ENCODE measurements at regions not wholly inside any gene's neighbourhood (a gene's known extent, or its start where the extent isn't known, plus 50 kb on each side); places are given as distances from the start of the nearest gene placed in this dataset.

DNA sequence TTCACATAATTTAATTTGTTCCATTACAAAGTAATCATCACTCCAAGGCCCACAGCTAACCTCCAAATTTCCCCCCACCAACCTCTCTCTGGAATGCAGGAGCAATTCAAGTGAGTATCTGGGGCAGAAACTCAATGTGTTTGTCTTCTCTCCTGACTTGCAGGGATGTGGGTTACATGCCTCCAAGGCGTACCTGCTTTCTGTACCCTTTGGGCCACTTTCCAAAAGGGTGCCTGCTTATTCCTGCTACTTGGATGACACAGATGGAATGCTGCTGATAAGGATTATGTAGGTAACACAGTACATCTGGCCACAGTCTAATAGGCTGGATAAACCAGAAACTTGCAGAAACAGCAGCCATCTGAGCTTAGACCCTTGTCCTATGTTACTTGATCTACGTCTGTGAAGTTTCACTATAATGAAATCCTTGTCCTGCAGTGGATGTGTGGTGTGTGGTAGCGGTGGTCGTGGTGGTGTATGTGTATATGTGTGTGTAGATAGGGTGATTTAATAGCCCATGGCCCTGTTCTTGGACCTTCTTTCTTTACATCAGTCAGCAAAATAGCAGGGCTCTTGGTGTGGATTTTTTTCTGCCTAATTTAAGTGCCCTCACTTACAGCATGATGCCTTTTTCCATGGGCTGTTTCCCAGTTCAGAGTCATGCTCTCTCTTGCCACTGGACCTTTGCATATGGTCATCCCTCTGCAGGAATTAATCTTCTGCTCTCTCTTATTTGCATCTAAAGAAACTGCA, 175.9 kb downstream of the ZDHHC21 start:
- no peak for DNase-seq

DNA sequence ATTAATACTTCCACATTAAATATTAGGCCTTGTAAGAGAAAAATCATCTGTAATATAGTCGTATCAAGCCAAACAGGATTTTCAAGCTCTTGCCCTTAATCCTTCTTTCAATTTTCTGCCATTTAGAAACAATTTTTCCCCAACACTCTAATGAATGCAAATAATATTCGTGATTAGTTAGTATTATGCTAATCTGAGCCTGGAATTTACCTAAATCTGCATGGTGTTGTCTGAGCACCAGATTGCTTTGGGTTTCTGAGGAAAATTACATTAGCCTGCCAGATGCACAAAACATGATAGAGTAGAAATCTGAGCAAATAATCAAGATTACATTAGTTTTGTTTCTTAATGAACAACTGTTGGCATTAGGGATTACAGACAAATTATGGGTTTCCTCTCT, 176.6 kb downstream of the ZDHHC21 start:
- no peak for DNase-seq

DNA sequence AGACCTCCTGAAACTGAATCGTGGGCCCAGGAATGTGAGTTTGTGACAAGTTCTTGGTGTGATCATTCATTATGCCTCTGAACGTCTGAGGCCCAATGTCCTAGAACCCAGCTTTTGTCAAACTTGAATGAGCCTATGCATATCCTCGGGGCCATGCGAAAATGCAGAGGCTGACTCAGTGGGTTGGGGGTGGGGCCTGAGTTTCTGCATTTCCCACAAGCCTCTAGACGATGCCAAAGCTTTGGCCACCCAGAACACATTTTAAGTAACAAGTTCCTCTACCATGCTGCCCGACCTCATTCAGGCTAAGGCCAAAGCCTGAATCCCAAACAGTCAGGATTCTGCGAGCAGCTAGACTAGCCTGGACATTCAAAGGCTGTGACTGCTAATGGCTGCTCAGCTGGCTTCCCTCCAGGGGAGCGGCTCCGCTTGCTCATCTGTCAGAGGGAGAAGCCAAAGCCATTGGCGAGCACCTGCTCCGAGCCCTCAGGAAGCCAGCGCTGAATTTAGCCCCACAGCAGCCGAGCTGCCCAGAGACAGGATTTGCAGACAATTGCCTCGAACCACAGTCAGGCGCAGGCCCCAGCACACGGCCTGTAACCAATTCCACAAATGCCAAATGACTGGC, 177.5 kb downstream of the ZDHHC21 start:
- DNase-seq: no peak

DNA sequence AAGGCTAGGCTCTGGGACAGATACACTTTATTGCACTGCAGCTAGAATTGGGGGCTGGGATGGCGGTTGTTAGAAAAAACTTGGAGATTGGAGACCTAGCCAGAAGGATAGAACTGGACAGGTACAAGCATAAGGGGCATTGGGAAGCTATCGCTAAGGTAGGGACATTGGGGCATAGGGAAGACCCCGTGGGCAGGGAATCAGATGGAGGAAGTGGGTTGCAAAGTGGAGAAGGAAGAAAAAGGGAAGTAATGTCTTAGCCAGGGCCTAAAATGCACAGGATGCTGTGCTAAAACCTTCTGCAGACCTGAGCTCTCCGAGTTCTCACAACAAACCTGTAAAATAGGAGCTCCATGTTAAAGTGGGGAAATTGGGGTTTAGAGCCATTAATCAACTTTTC, 178.2 kb downstream of the ZDHHC21 start:
- no peak for DNase-seq

DNA sequence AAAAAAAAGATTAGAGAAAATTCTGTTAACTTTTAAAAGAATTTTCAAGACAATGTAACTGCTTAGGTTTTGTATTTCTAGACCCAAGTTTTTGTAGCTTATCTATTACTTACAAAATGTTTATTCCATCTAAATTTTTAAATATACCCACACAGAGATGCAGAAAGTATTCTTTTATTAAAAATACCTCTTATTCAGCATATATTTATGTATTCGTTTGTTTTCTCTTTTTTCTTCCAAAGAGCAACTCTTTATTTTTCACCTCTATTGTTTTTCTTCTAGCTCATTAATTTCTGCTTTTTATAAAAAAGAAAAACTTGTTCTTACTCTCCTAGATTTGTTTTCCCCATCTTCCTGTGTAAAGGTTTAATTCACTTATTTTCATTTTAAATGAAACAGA, 180.3 kb downstream of the ZDHHC21 start:
- no peak for DNase-seq

DNA sequence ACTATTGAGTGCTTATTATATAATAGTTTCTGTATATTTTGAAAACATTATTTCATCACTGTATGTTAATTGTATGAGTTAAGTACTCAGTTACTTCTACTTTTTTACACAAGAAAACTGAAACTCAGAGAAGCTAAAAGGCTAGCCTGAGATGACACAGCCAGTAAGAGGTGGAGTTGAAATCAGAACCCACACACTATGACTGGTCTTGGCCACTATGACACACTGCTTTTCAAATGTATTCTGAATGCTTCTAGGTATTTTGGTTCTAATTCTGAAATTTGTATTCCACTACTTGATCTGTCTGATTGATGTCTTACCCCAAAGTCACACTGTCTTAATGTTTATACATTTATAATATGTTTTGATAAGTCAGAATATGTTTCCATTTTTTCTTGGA, 181.8 kb downstream of the ZDHHC21 start:
- no peak for DNase-seq

DNA sequence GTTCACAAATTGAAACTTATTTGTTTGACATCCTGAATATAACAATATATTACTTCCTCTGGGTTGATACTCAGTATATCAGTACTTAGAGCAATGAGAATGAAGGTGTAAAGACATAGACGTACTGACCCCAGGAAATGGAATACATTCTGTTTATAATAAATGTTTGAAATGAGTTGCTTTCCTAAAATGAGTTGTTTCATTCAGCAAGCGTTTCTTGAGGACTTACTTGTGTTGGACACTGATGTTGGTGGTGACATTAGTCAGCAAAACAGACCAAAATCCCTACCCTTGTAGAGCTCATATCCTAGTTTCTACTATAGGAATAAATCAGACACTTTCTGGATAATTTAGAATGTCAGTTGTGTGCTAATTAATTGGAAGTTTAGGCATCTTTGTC, 184.3 kb downstream of the ZDHHC21 start:
- DNase-seq: no peak

DNA sequence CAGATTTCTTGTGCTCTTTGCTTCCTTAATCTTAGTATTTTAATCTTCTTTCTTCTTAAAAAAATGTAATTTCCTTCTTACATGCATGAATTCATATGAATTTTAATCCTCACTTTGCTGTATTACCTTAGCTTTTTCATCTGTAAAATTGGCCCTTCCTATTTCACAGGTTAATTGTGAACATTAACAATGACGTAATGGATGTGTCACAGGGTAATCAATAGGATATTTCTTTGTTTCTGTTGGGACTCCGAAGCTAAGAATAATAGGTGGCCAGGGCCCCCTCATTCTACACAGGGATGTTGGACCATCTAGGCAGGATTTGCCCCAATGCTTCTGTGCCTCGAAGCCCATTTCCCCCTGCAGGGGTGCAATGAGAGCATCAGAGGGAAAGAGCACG, 187.4 kb upstream of the NFIB start:
- DNase-seq: no peak

DNA sequence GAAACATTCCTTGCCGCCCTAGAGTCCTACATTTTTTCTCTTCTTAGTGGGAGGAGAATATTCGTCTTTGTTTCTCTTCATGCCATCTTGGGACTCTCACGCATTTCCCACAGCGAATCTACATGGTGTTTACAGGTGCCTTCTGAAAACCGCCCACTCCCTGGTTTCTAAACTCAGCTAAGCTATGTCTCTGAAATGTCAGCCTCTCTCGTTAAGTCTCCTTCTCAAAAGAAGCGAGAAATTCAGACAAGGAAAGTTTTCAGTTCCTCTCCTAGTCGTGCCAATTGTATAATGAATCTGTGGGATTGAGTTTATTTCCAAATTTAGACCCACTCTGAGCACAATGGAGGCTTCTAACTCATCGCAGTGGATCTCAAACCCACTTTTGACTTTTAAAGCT, 186.8 kb upstream of the NFIB start:
- DNase-seq: no peak

DNA sequence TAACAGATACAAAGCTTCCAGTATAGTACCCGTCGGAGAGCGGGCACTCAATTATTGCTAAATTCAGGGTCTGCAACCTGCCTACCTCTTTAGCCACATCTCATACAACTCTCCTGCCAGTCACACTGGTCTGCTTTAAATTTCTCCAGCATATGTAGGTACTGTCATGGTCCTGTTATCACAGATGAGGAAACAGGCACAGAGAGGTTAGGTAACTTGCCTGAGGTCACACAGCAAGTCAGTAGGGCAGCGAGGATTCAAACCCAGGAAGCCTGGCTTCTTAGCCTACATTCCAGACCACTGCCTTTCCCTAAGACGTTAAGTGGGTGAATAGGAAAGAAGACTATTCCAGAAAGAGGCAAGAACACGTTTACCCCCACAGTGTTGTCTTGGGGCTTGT, 186.0 kb upstream of the NFIB start:
- no peak for DNase-seq

DNA sequence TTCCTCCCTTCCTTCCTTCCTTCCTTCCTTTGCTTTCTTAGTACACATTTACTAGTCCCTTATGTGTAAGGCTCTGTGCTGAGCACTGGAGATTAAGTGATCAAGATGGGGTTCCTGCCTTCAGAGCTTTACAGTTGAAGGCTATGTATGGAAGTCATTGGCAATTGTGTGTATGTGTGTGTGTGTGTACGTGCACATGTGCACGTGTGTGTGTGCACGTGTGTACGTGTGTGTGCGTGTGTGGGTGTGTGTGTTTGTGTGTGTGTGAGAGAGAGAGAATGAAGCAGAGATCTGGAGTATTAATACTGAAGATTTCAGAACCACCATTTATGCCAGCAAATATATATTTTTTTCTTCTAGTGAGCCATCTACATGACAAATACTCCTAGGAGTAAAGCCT, 184.9 kb upstream of the NFIB start:
- no peak for DNase-seq

DNA sequence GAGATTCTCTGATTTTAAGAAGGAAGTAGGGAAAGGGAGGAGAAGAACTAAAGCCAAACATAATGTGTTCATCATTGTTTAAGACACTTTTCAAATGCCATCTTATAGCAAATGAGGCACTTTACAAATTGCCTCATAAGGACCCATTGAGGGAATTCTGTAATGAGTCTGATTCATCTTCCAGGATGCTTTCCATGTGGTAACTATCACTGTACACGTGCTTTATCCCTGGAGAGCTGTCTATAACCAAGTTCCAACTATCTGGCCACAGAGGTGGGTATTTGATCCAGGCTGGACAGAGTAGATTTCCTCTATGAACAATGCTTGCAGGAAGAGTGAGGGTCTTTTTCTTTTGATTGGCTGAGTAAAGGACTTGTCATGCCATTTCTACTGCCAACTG, 183.5 kb upstream of the NFIB start:
- no peak for DNase-seq

DNA sequence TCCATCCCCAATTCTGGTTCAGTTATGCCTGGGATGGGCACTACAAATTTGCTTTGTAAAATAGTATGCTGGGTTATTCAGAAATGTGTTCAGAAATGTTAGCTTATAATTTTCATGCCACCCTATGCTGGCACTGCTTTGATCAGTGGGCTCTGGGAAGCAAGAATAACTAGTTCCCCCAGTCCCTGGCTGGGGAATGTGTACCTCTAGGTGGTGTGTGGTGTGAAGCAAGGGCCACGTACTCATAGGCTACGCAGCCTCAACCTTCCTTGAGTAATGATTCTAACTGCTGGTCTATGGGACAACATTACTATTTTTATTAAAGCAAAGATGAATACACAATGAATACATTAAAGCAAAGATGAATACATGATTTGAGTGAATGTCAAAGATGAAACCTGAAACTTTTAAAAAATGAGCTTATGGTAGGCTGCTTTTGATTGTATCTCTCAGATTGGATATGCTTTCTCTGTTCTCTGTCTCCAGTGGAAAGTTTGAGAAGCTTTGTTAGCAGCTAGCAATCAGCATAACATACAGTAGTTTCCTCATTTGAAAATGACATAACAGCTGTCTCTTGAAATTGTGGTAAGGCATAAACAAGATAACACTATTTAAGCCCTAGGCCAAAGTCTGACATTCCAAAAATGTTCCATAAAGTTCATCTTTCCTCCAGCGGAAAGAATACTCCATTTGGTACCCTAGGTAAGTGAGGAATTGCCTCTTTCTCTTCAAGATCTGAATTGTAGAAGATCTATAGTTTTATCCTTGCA, 174.7 kb upstream of the NFIB start:
- no peak for DNase-seq

DNA sequence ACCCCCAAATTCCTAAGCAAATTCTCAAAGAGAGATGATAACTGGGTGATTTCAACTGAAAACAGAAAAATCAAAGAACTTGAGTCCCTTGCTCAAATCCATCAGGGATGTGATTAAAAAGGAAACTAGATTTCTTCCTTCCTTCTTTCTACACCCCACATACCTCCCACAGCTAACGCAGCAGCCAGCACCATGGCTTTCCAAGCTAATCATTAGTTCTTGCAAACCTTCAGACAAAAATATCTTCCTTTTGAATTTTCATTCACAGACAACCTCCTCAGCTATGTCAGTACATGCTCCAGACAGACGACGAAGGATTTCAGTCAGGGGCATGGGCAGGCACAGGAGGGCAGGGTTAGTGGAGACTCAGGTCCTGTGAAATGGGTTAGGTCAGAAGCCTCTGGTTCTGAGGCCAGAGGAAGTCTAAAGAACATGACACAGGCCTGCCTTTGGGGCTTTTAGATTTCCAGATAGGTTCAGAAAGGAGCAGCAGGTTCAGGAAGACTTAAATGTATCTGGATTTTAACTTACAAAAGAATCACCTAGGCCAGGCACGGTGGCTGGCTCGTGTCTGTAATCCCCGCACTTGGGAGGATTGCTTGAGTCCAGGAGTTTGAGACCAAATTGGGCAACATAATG, 173.7 kb upstream of the NFIB start:
- DNase-seq: no peak

DNA sequence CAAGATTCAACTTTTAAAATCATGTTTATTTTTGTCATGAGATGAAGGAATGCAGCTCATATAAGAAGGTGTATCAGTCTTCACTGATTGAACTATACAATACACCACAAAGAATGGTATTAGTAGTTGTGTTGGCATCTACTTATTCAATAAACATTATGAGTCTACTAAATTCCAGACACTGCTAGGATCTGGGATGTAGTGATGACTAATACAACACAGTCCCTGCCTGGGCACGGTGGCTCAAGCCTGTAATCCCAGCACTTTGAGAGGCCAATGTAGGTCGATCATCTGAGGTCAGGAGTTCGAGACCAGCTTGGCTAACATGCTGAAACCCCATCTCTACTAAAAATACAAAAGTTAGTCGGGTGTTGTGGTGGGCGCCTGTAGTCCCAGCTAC, 171.4 kb upstream of the NFIB start:
- DNase-seq: no peak

DNA sequence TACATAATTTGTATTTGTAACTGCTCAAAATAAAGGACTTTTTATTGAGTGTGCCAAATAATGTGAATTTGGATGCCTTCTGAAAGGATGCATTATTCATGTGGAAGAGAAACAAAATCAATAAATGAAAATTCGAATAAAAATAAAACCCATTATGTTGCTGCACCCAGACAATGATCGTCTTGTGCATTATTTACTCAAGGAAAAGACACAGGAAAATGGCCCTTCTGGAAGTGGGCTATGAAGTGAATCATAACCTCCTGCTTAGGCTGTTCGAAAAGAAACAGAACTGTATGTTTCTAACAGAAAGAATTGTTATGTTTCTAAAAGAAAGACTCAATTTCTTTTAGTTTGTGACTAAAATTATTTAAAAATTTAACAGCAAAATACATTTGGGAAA, 168.9 kb upstream of the NFIB start:
- no peak for DNase-seq

DNA sequence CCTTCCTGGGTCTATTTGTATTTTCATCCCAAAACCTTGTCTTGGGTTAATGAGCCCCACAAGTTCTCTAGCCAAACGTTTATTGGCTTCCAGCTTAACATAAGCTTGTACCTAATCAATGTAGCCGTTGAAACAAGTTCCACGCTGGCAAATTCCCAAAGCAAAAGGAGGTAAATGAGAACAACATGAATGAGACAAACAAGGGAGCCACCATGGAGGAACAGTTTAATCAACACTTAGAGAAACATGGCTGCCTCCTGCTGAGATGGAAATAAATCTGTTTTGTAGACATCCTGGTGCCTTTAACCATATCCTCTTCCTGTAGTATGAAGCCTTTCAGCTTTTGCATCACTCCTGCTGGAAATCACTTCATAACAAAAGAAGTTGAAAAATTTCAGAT, 166.6 kb upstream of the NFIB start:
- no peak for DNase-seq

DNA sequence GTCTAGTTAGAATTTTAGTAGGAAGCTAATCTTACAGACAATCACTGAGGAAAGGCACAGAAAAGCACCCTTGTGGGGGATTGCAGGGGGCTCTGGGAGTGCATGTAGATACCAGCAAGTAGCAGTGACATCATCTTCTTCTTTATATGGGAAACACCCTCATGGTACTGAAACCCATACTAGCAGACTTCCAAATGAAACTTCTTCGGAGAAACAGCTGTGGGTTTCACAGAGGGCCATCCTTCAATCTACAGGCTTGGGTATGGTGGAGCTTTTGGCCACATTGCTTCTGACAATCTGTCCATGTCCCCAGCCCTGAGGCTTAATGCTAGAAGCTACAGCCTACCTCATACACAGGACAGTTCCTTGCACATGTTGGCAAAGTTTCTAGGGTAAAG, 165.2 kb upstream of the NFIB start:
- no peak for DNase-seq

DNA sequence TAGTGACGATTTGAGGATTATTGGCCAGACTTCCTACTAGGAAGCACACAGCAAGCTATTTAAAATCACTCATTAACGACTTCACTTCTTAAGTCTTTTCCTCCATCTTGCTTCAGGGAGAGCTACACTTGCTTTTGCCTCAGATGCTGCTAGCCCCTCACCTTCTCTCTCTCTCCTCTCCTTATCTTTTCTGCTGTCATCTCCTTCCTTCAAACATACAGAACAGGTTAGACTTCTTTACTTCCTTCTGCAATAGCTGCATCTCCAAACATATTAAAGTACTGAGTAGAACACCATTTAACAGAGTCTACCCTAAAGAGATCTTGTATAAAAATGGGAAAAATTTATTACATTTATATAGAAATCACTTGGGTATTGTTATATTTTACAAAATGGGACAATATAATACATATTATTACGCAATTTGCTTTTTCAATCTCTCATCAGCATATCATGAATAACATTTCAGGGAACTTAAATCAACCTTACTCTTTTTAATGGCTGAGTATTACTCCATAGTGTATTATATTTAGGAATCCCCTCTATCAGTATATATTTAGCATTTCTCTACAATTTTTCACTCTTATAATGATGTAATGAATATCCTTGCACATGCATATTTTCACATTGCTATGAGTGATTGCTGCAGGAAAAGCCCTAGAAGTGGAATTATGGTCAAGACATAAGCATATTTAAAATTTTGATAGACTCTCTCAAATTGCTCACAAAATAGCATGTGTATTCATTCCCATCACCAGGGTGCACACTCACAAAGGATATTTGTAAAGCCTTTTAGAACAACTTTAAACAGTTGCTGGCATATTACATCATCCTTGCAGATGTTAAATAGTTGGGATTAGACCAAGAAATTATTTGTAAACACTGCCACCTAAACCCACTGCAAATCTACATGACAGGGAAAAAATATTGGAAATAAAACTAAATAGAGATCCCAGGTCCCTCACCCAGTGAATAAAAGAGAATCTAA, 164.5 kb upstream of the NFIB start:
- no peak for DNase-seq

DNA sequence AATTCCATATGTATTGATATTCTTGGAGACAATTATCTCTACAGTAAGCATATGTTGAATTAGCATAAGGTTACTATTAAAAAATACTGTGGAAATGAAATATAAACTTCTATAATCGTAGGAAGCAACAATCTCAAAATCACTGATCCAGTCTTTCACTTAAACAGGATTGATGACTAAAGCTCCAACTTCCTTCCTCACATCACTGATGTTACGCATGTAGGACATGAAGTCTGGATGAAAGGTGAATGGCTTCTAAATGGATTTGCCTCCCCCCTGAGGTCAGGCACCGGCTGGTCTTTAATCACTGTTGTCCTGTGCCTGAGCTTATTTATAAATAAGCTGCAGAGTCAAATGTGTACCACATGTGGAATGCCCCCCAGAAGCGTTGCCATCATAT, 157.1 kb upstream of the NFIB start:
- no peak for DNase-seq

DNA sequence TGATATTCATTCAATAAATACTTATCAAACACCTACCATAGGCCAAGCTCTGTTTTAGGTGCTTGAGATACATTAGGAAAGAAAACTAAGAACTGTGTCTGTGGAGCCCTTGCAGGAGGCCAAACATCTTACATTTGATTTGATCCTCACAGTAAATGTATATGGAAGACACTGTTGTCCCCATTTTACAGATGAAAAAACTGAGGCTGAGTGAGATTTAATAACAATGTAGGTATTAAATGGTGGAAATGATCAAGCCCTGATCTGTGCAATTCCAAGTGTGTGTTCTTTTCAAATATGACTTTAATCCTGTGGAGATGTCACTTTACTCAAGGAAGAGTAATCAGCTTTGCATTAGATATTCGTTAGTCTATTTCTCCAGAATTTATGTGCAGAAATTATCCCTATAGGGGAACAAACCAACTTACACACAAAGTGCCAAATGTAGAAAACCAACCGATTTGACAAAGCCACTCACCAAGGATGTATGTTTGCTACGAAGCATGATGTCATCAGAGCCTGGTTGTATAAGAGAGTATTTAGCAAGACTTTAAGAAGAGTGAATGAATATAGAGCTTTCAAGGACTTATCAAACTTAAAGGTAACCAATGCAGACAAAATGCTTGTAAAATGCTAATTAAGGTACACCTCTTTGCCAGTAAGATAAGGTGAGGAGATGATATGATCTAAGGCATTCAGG, 153.9 kb upstream of the NFIB start:
- no peak for DNase-seq

DNA sequence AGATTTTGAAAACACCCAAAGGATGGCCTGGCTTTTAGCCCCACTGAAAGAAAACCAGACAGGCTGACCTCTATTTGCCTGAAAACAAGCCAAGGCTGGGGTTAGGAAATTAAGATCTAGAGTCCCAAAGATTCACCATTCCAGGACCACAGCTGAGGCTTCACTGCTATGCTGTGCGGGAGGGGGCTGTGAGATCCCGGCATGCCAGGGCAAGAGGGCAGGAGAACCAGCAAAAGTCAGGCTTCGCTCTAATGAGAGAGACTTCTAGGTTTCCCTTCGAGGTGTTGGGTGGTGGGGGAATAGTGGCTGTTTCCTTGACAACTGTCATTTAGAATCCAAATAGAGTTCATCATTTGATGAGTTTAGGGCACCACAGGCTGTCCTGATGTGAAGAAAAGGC, 152.9 kb upstream of the NFIB start:
- no peak for DNase-seq
